Neuronal stem cell (in vitro differentiated cells): ENCODE measurements at regions not wholly inside any gene's neighbourhood (a gene's known extent, or its start where the extent isn't known, plus 50 kb on each side); places are given as distances from the start of the nearest gene placed in this dataset.
A peak's percentile ranks its signal among the peaks of the same experiment; 100 is the strongest.
"Not testable (repeated sequence)": the region's sequence is repeated elsewhere in the genome, so short reads cannot be mapped to it uniquely, and the experiment has no call there.

Experiments
- DNase-seq: peaks from one replicate; pipeline ENCODE4 v3.0.0-alpha.2; 2013; ENCODE audit warnings: low spot score
- H2AFZ ChIP-seq: one replicate; pipeline ENCODE4 v1.6.1; 2013; ENCODE audit warnings: mild to moderate bottlenecking, low read length, inconsistent platforms
- H2AK5ac ChIP-seq: 2 replicates; pipeline ENCODE4 v1.6.1; 2013; ENCODE audit warnings: low read depth, mild to moderate bottlenecking, inconsistent platforms, low read length, moderate library complexity, mixed read lengths
- H2BK120ac ChIP-seq: 2 replicates; pipeline ENCODE4 v1.6.1; 2013; ENCODE audit warnings: low read depth, mild to moderate bottlenecking, inconsistent platforms, low read length, moderate library complexity, mixed read lengths
- H2BK12ac ChIP-seq: one replicate; pipeline ENCODE4 v1.6.1; 2013; ENCODE audit warnings: low read length, inconsistent platforms
- H2BK15ac ChIP-seq: 2 replicates; pipeline ENCODE4 v1.6.1; 2013; ENCODE audit warnings: mild to moderate bottlenecking, low read length, inconsistent platforms, mixed read lengths
- H2BK5ac ChIP-seq: one replicate; pipeline ENCODE4 v1.6.1; 2013; ENCODE audit warnings: inconsistent platforms, mild to moderate bottlenecking, low read length, moderate library complexity
- H3K14ac ChIP-seq: one replicate; pipeline ENCODE4 v1.6.1; 2013; ENCODE audit warnings: low read length, inconsistent platforms
- H3K18ac ChIP-seq: 2 replicates; pipeline ENCODE4 v1.6.1; 2013; ENCODE audit warnings: low read length, inconsistent platforms
- H3K23ac ChIP-seq: 2 replicates; pipeline ENCODE4 v1.6.1; 2013; ENCODE audit warnings: low read depth, mild to moderate bottlenecking, mixed read lengths, low read length, inconsistent platforms; ENCODE audit not compliant: poor library complexity
- H3K27ac ChIP-seq: replicated peaks from 3 replicates; pipeline ENCODE4 v1.5.1; 2013; ENCODE audit warnings: low read length, inconsistent platforms
- H3K27me3 ChIP-seq, 3 experiments: 2 replicates each; pipeline ENCODE4 v1.6.1; 2013; ENCODE audit warnings: low read length in 3 of 3, mild to moderate bottlenecking in 2 of 3, inconsistent platforms in 1 of 3, low read depth in 1 of 3, mixed read lengths in 1 of 3, moderate library complexity in 1 of 3; ENCODE audit not compliant: control insufficient read depth in 3 of 3, insufficient read depth in 3 of 3
- H3K36me3 ChIP-seq, 2 donors: replicated peaks in 1 of 2; 2 replicates each; pipeline ENCODE4 v1.6.1; 2013; ENCODE audit warnings: low read length in 2 of 2; ENCODE audit not compliant: control insufficient read depth in 2 of 2, insufficient read depth in 2 of 2
- H3K4ac ChIP-seq: 2 replicates; pipeline ENCODE4 v1.6.1; 2013; ENCODE audit warnings: inconsistent platforms, mild to moderate bottlenecking, low read length, moderate library complexity
- H3K4me1 ChIP-seq, 2 donors: 1 replicate in 1 of 2; 2 replicates in 1 of 2; pipeline ENCODE4 v1.6.1; 2013; ENCODE audit warnings: low read length in 2 of 2, low read depth in 1 of 2; ENCODE audit not compliant: control insufficient read depth in 2 of 2, insufficient read depth in 1 of 2
- H3K4me2 ChIP-seq: one replicate; pipeline ENCODE4 v1.6.1; 2013; ENCODE audit warnings: mild to moderate bottlenecking, low read length, inconsistent platforms; ENCODE audit not compliant: insufficient read depth, poor library complexity, severe bottlenecking
- H3K4me3 ChIP-seq, 2 donors: 2 replicates each; pipeline ENCODE4 v1.5.1; 2013; ENCODE audit warnings: low read length in 2 of 2, mild to moderate bottlenecking in 2 of 2, inconsistent platforms in 1 of 2, moderate library complexity in 1 of 2
- H3K79me1 ChIP-seq: one replicate; pipeline ENCODE4 v1.6.1; 2013; ENCODE audit warnings: low read depth, mild to moderate bottlenecking, inconsistent platforms, low read length, moderate library complexity
- H3K9ac ChIP-seq: one replicate; pipeline ENCODE4 v1.6.1; 2013; ENCODE audit warnings: mild to moderate bottlenecking, low read depth, low read length, inconsistent platforms; ENCODE audit not compliant: poor library complexity
- H3K9me3 ChIP-seq, 2 donors: replicated peaks in 1 of 2; 2 replicates each; pipeline versions ENCODE3 to v1.6.1; 2013; ENCODE audit warnings: low read length in 2 of 2, mild to moderate bottlenecking in 2 of 2, inconsistent platforms in 1 of 2, low read depth in 1 of 2, mixed read lengths in 1 of 2, moderate library complexity in 1 of 2; ENCODE audit not compliant: control insufficient read depth in 2 of 2, insufficient read depth in 1 of 2
- H4K8ac ChIP-seq: one replicate; pipeline ENCODE4 v1.6.1; 2013; ENCODE audit warnings: low read depth, mild to moderate bottlenecking, inconsistent platforms, low read length, moderate library complexity
- H4K91ac ChIP-seq: one replicate; pipeline ENCODE4 v1.6.1; 2013; ENCODE audit warnings: low read length, low read depth, mild to moderate bottlenecking, inconsistent platforms; ENCODE audit not compliant: poor library complexity
- WGBS, 2 donors: extraction: QIAGEN DNeasy Blood & Tissue Kit; methylation state at CpG; one replicate each; pipeline ENCODE4 v1.1.7; 2013; ENCODE audit warnings: missing lambda C conversion rate in 2 of 2, mixed read lengths in 1 of 2; ENCODE audit not compliant: insufficient read length in 2 of 2, insufficient replicate concordance in 1 of 2; ENCODE audit errors: extremely low coverage in 2 of 2; 5-methylcytosine and 5-hydroxymethylcytosine counted together

- H3K4ac ChIP-seq = no peak overlapping the region
- H3K9ac ChIP-seq = no peak overlapping the region
- no peak overlapping the region for H2BK5ac ChIP-seq
- WGBS, 2 donors = no CpG with 5 or more reads among the region's 3 CpGs
- no peak overlapping the region for H3K23ac ChIP-seq
- H2BK120ac ChIP-seq = no peak overlapping the region
- H3K4me2 ChIP-seq = no peak overlapping the region
- no peak overlapping the region for H3K18ac ChIP-seq
- H3K9me3 ChIP-seq = peaks cover 4 to 5% of the 10 kb centered on the region in 2 donors
- H2AFZ ChIP-seq = no peak overlapping the region
- peaks cover 0 to 2% (median 0%) of the 10 kb centered on the region in 3 experiments for H3K27me3 ChIP-seq
- no peak overlapping the region for H2BK15ac ChIP-seq
- no peaks in the 10 kb centered on the region for H3K4me1 ChIP-seq
- H3K36me3 ChIP-seq = no peaks in the 10 kb centered on the region
- H2AK5ac ChIP-seq = no peak overlapping the region
- DNase-seq = no peak
- H3K79me1 ChIP-seq = no peaks in the 10 kb centered on the region
- no peak overlapping the region for H4K91ac ChIP-seq
- H4K8ac ChIP-seq = no peak overlapping the region
- no peak overlapping the region for H2BK12ac ChIP-seq
- no peak overlapping the region for H3K14ac ChIP-seq
- H3K27ac ChIP-seq = no peak overlapping the region
- H3K4me3 ChIP-seq = no peak overlapping the region
Measured at GRCh38 chr3:67248726-67249125, 250.6 kb downstream of the KBTBD8 start.

- H3K4me1 ChIP-seq, DNase-seq: not testable (repeated sequence)
- WGBS, 2 donors = no CpG with 5 or more reads among the region's 1 CpG
Measured at GRCh38 chr3:67252906-67253305, 254.8 kb downstream of the KBTBD8 start.

GRCh38 chr3:67278015-67278618, 280.0 kb downstream of the KBTBD8 start:
- H3K79me1 ChIP-seq = no peaks in the 10 kb centered on the region
- H3K18ac ChIP-seq = no peak overlapping the region
- no peak overlapping the region for H3K4me3 ChIP-seq
- no peak overlapping the region for H2AK5ac ChIP-seq
- no peak overlapping the region for H2BK12ac ChIP-seq
- H2BK15ac ChIP-seq = no peak overlapping the region
- no peak overlapping the region for H2AFZ ChIP-seq
- H3K27ac ChIP-seq = no peak overlapping the region
- no peaks in the 10 kb centered on the region for H3K27me3 ChIP-seq
- H4K91ac ChIP-seq = no peak overlapping the region
- H4K8ac ChIP-seq = no peak overlapping the region
- no peak overlapping the region for H2BK120ac ChIP-seq
- no CpG with 5 or more reads among the region's 3 CpGs for WGBS, 2 donors
- H3K4me2 ChIP-seq = no peak overlapping the region
- H3K9me3 ChIP-seq = no peaks in the 10 kb centered on the region
- H3K4ac ChIP-seq = no peak overlapping the region
- no peaks in the 10 kb centered on the region for H3K4me1 ChIP-seq
- H3K23ac ChIP-seq = no peak overlapping the region
- H2BK5ac ChIP-seq = no peak overlapping the region
- no peak for DNase-seq
- H3K14ac ChIP-seq = no peak overlapping the region
- H3K36me3 ChIP-seq = no peaks in the 10 kb centered on the region
- H3K9ac ChIP-seq = no peak overlapping the region

More at GRCh38 chr3:67252906-67253305, 254.8 kb downstream of the KBTBD8 start:
- H3K4me3 ChIP-seq, H3K9ac ChIP-seq, H3K27me3 ChIP-seq, H2BK5ac ChIP-seq, H2AFZ ChIP-seq, H3K79me1 ChIP-seq, H3K9me3 ChIP-seq, H2BK15ac ChIP-seq, H3K36me3 ChIP-seq, H2AK5ac ChIP-seq, H3K4ac ChIP-seq, H4K8ac ChIP-seq, H4K91ac ChIP-seq, H3K18ac ChIP-seq, H3K23ac ChIP-seq, H2BK12ac ChIP-seq, H2BK120ac ChIP-seq, H3K27ac ChIP-seq, H3K14ac ChIP-seq, H3K4me2 ChIP-seq: not testable (repeated sequence)

- H3K23ac ChIP-seq = no peak overlapping the region
- H3K4me3 ChIP-seq = no peak overlapping the region
- DNase-seq = no peak
- H3K4me1 ChIP-seq = no peaks in the 10 kb centered on the region
- no peak overlapping the region for H3K14ac ChIP-seq
- H2AFZ ChIP-seq = peak overlapping the region; percentile 31
- no peak overlapping the region for H4K91ac ChIP-seq
- no peak overlapping the region for H2AK5ac ChIP-seq
- H3K9ac ChIP-seq = no peak overlapping the region
- H3K36me3 ChIP-seq = no peaks in the 10 kb centered on the region
- no peaks in the 10 kb centered on the region for H3K9me3 ChIP-seq
- H2BK15ac ChIP-seq = no peak overlapping the region
- no peak overlapping the region for H3K18ac ChIP-seq
- H2BK5ac ChIP-seq = no peak overlapping the region
- no peak overlapping the region for H3K27ac ChIP-seq
- H3K79me1 ChIP-seq = no peaks in the 10 kb centered on the region
- no peak overlapping the region for H3K4ac ChIP-seq
- H3K4me2 ChIP-seq = no peak overlapping the region
- no CpG with 5 or more reads among the region's 2 CpGs for WGBS, 2 donors
- H3K27me3 ChIP-seq = no peaks in the 10 kb centered on the region
- no peak overlapping the region for H2BK12ac ChIP-seq
- no peak overlapping the region for H2BK120ac ChIP-seq
- no peak overlapping the region for H4K8ac ChIP-seq
Measured at GRCh38 chr3:67286586-67286985, 288.5 kb downstream of the KBTBD8 start.
